ENCODE measurements at regions not wholly inside any gene's neighbourhood (a gene's known extent, or its start where the extent isn't known, plus 50 kb on each side); places are given as distances from the start of the nearest gene placed in this dataset.

GRCh38 chr16:86823125-86823524, 244.8 kb downstream of the FOXL1 start:
- intact Hi-C loops (cut with DNase I; ENCODE audit: low total_unique reads), result no loop called here
- DNase-seq, result no peak
- TF ChIP-seq CTCF (IDR thresholded peaks at IDR 0.05), result no peak

GRCh38 chr16:86823888-86824671, 245.7 kb downstream of the FOXL1 start:
- Histone ChIP-seq H3K36me3 (no peaks in the 10 kb centered on the region), H3K4me1 (peaks cover 0 to 11% (median 0%) of the 10 kb centered on the region in 4 donors), H3K4me3 (no peak overlapping the region), H3K27ac (no peak overlapping the region), H3K9me3 (no peaks in the 10 kb centered on the region), H3K27me3 (no peaks in the 10 kb centered on the region)
- peak in 1 of 2 donors; percentile 71 for DNase-seq
- intact Hi-C loops (cut with DNase I; ENCODE audit: low total_unique reads), result no loop called here
- no peak for TF ChIP-seq CTCF (IDR thresholded peaks at IDR 0.05)

More at GRCh38 chr16:86823125-86823524, 244.8 kb downstream of the FOXL1 start:
- H3K4me1 ChIP-seq, result peaks cover 0 to 20% (median 3%) of the 10 kb centered on the region in 4 donors
- H3K27me3 ChIP-seq, result no peaks in the 10 kb centered on the region
- H3K4me3 ChIP-seq, result no peak overlapping the region
- no peaks in the 10 kb centered on the region for H3K36me3 ChIP-seq
- H3K27ac ChIP-seq, result no peak overlapping the region
- no peaks in the 10 kb centered on the region for H3K9me3 ChIP-seq

GRCh38 chr16:86824751-86825296, 246.5 kb downstream of the FOXL1 start:
- no peak for TF ChIP-seq CTCF (IDR thresholded peaks at IDR 0.05)
- no peak overlapping the region for H3K27ac ChIP-seq
- DNase-seq, result peak in 1 of 2 donors; percentile 51

GRCh38 chr16:86825631-86826030, 247.3 kb downstream of the FOXL1 start:
- H3K9me3 ChIP-seq, result no peaks in the 10 kb centered on the region
- peaks cover 0 to 7% (median 0%) of the 10 kb centered on the region in 4 donors for H3K4me1 ChIP-seq
- no peak overlapping the region for H3K27ac ChIP-seq
- no peaks in the 10 kb centered on the region for H3K27me3 ChIP-seq
- no peak for TF ChIP-seq CTCF (IDR thresholded peaks at IDR 0.05)
- no peak for DNase-seq
- H3K36me3 ChIP-seq, result no peaks in the 10 kb centered on the region
- intact Hi-C loops (cut with DNase I; ENCODE audit: low total_unique reads), result no loop called here
- no peak overlapping the region for H3K4me3 ChIP-seq

More at GRCh38 chr16:86824751-86825296, 246.5 kb downstream of the FOXL1 start:
- H3K27me3 ChIP-seq, result no peaks in the 10 kb centered on the region
- H3K4me3 ChIP-seq, result no peak overlapping the region
- no peaks in the 10 kb centered on the region for H3K9me3 ChIP-seq
- intact Hi-C loops (cut with DNase I; ENCODE audit: low total_unique reads), result no loop called here
- no peaks in the 10 kb centered on the region for H3K36me3 ChIP-seq
- peaks cover 0 to 7% (median 0%) of the 10 kb centered on the region in 4 donors for H3K4me1 ChIP-seq

- no peak for TF ChIP-seq CTCF (IDR thresholded peaks at IDR 0.05)
- DNase-seq, result peak in 1 of 2 donors; percentile 32
These were observed 248.6 kb downstream of the FOXL1 start for GRCh38 chr16:86826941-86827340.

More at GRCh38 chr16:86826941-86827340, 248.6 kb downstream of the FOXL1 start:
- H3K27ac ChIP-seq, result no peak overlapping the region
- intact Hi-C loops (cut with DNase I; ENCODE audit: low total_unique reads), result no loop called here
- no peaks in the 10 kb centered on the region for H3K27me3 ChIP-seq
- H3K36me3 ChIP-seq, result no peaks in the 10 kb centered on the region
- H3K4me1 ChIP-seq, result peaks cover 0 to 7% (median 0%) of the 10 kb centered on the region in 4 donors
- H3K4me3 ChIP-seq, result no peak overlapping the region
- no peaks in the 10 kb centered on the region for H3K9me3 ChIP-seq
